ENCODE measurements at regions not wholly inside any gene's neighbourhood (a gene's known extent, or its start where the extent isn't known, plus 50 kb on each side); places are given as distances from the start of the nearest gene placed in this dataset.
"Not testable (repeated sequence)": the region's sequence is repeated elsewhere in the genome, so short reads cannot be mapped to it uniquely, and the experiment has no call there.

DNA sequence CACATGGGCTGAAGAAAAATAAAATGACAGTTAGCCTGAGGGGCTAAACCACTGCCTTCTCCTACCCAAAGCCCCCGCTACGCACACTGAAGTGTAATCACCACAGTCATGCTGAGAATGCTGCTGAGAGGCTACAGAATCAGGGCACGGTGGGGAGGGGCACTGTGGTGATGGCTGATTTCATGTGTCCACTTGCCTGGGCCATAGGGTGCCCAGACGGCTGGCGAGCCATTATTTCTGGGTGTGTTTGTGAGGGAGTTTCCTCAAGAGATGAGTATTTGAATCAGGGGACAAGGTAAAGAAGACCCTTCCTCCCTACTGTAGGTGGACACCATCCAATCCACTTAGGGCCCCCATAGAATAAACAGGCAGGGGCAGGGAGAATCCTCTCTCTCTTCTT is 1313.2 kb downstream of the TBC1D22A start:
- no peaks in the 10 kb centered on the region for H3K36me3 Mint-ChIP-seq (ENCODE audit: insufficient read depth in 2 of 2)
- DNase-seq (no peak), ATAC-seq (replicated peaks in 1 of 2) (no peak)
- H3K9me3 Mint-ChIP-seq, result no peaks in the 10 kb centered on the region
- H3K4me3 Mint-ChIP-seq, result no peak overlapping the region
- no peak overlapping the region for H3K27ac Mint-ChIP-seq
- H3K27me3 Mint-ChIP-seq (ENCODE audit: low read depth), result peaks cover 47% of the 10 kb centered on the region
- peaks cover 5% of the 10 kb centered on the region for H3K4me1 Mint-ChIP-seq (ENCODE audit: low read depth)

DNA sequence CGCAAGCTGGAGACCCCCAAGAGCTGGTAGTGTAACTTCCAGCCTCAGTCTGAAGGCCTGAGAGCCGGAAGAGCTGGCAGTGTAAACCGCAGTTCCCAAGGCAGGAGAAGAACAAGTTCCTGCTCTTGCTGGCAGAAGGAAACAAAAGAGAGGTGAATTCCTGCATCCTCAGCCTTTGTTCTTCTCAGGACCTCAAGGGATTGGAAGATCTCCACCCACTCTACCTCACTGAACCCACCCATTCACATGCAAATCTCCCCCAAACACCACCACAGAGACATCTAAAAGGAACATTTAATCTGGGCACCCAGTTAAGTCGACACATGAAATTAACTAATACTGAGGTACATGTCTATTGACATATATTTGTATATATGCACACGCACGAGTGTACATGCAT is 1310.3 kb downstream of the TBC1D22A start:
- Mint-ChIP-seq H3K4me3 (no peak overlapping the region), H3K4me1 (ENCODE audit: low read depth) (no peaks in the 10 kb centered on the region)

DNA sequence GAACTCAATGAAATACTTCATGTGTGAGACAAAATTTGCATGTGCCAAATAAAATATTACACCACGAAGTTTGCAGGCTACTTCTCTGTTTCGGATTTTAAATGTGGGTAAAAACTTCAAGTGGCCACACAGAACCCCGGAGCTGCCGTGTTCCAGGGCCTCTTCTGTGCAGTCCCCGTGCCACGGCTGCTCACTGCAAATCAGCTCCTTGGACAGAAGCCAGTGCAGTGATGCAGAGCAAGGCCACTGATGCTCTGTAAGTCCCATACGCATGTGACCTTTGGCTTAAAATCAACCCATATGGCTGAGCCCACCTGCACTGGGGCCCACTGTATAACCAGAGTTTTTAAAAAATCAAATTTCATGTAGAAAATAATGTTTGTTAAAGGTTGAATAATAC is 1309.4 kb downstream of the TBC1D22A start:
- Mint-ChIP-seq H3K4me3 (no peak overlapping the region), H3K9me3 (peaks cover 0 to 1% of the 10 kb centered on the region in 2 donors), H3K4me1 (ENCODE audit: low read depth) (no peaks in the 10 kb centered on the region), H3K36me3 (ENCODE audit: insufficient read depth in 2 of 2) (no peaks in the 10 kb centered on the region), H3K27me3 (ENCODE audit: low read depth) (peaks cover 28% of the 10 kb centered on the region), H3K27ac (no peak overlapping the region)
- no peak for ATAC-seq (replicated peaks in 1 of 2)
- DNase-seq, result no peak

More for the DNA sequence above, 1310.3 kb downstream of the TBC1D22A start:
- H3K36me3 Mint-ChIP-seq (ENCODE audit: insufficient read depth in 2 of 2), result no peaks in the 10 kb centered on the region
- H3K9me3 Mint-ChIP-seq, result peaks cover 0 to 1% of the 10 kb centered on the region in 2 donors
- ATAC-seq (replicated peaks in 1 of 2) (no peak), DNase-seq (no peak)
- peaks cover 28% of the 10 kb centered on the region for H3K27me3 Mint-ChIP-seq (ENCODE audit: low read depth)
- H3K27ac Mint-ChIP-seq, result no peak overlapping the region

DNA sequence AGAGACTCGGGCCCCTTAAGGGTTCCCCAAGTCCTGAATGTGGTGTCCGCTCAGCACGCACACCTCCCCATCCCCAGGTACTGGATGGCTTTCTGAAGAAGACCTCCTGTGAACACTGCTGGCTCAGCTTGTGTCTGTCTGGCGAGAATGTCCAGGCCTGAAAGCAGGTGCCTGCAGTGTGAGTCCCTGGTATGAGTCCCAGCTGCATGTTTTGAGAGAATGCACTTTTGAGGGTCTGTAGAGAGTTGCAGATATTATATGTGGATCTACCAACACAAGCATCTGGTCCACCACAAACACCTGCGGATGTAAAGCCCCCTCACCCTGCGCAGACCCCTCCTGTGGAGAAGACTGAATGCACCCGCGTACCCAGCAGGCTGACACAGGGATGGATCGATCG is 1308.9 kb downstream of the TBC1D22A start:
- Mint-ChIP-seq H3K4me1 (ENCODE audit: low read depth) (no peaks in the 10 kb centered on the region), H3K27me3 (ENCODE audit: low read depth) (peaks cover 23% of the 10 kb centered on the region), H3K9me3 (peaks cover 0 to 1% of the 10 kb centered on the region in 2 donors), H3K27ac (no peak overlapping the region), H3K4me3 (no peak overlapping the region), H3K36me3 (ENCODE audit: insufficient read depth in 2 of 2) (no peaks in the 10 kb centered on the region)
- ATAC-seq (replicated peaks in 1 of 2), result no peak
- no peak for DNase-seq

DNA sequence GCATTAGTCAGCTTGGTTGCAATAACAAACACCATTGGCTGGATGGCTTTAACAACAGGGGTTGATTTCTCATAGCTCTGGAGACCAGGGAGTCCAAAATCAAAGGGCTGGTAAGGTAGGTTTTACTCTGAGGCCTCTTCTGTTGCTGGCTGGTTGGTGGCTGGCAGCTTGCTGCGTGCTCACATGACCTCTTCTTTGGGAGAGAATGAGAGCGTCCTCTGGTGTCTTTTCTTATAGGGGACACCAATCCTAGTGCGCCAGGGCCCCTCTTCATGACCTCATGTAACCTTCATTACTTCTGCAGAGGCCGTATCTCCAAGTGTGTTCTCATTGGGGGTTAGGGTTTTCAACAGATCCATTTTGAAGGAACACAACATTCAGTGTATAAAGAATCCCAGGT is 1308.3 kb downstream of the TBC1D22A start:
- Mint-ChIP-seq H3K9me3 (peaks cover 0 to 1% of the 10 kb centered on the region in 2 donors), H3K27ac (no peak overlapping the region), H3K27me3 (ENCODE audit: low read depth) (peaks cover 20% of the 10 kb centered on the region), H3K36me3 (ENCODE audit: insufficient read depth in 2 of 2) (no peaks in the 10 kb centered on the region), H3K4me1 (ENCODE audit: low read depth) (no peaks in the 10 kb centered on the region), H3K4me3 (no peak overlapping the region)
- ATAC-seq (replicated peaks in 1 of 2), result no peak
- no peak for DNase-seq

DNA sequence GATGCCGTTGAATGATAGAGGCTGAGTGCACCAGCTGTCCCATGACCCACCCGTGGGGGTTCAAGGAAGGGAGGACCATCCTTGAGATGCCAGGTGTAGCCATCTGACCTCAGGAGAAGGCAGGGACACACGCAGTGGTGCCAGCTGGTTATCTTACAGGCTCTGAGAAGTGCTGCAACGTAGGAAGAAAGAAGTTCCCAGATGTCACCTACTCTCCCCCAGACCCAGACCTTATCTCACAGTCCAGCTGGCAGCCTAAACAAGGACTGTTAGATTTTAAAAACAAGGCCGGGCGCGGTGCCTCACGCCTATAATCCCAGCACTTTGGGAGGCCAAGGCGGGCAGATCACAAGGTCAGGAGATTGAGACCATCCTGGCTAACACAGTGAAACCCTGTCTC is 1307.6 kb downstream of the TBC1D22A start:
- ATAC-seq (replicated peaks in 1 of 2), result no peak
- Mint-ChIP-seq H3K9me3 (peaks cover 0 to 1% of the 10 kb centered on the region in 2 donors), H3K4me1 (ENCODE audit: low read depth) (no peaks in the 10 kb centered on the region), H3K36me3 (ENCODE audit: insufficient read depth in 2 of 2) (no peaks in the 10 kb centered on the region), H3K27me3 (ENCODE audit: low read depth) (peaks cover 19% of the 10 kb centered on the region), H3K4me3 (no peak overlapping the region), H3K27ac (no peak overlapping the region)
- DNase-seq, result no peak

DNA sequence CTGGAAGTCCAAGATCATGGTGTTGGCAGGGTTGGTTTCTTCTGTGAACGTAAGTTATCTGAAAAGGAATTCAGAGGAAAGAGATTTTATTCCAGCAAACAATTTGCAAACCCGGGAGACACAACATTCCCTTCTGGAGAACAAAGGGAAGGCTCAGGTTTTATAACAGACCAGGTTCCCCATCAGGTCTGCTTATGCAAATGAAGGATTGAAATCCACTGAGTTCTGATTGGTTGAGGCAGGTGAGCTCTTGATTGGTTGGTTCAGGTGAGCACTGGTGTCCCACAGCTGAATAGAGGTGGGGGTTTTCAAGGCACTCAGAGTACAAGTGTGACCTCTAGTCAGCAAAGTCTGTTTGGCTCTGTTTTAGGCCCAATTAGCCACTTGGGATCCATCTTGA is 1306.8 kb downstream of the TBC1D22A start:
- no peak overlapping the region for H3K4me3 Mint-ChIP-seq
- H3K4me1 Mint-ChIP-seq (ENCODE audit: low read depth), result no peaks in the 10 kb centered on the region
- ATAC-seq (replicated peaks in 1 of 2), result no peak
- peaks cover 11% of the 10 kb centered on the region for H3K27me3 Mint-ChIP-seq (ENCODE audit: low read depth)
- peaks cover 0 to 1% of the 10 kb centered on the region in 2 donors for H3K9me3 Mint-ChIP-seq
- no peak overlapping the region for H3K27ac Mint-ChIP-seq
- DNase-seq, result no peak
- H3K36me3 Mint-ChIP-seq (ENCODE audit: insufficient read depth in 2 of 2), result no peaks in the 10 kb centered on the region

DNA sequence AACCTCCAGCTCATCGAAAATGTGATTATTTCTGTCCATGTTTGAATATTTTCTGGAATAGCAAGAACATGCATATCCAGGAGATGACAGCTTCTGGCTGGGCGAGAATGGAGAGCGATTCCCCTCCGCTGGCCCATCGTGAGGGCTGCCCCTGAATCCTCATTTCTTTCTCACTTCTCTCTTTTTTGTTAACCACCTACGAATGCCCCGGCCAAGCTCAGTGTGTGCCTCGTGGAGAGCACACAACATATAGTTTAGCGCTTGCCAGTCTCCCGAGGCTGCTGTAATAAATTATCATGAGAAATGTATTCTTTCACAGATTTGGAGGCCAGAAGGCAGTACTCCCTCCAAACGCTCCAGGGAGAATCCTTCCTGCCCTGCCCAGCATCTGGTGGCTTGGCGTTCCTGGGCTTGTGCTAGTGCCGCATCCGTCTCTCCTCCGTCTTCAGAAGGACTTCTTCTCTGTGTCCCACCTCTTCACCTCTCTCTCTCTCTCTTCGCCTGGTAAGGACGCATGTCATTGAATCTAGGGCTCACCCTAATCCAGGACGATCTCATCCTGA is 1306.0 kb downstream of the TBC1D22A start:
- no peak overlapping the region for H3K27ac Mint-ChIP-seq
- peaks cover 2% of the 10 kb centered on the region for H3K27me3 Mint-ChIP-seq (ENCODE audit: low read depth)
- no peaks in the 10 kb centered on the region for H3K36me3 Mint-ChIP-seq (ENCODE audit: insufficient read depth in 2 of 2)
- DNase-seq (no peak), ATAC-seq (replicated peaks in 1 of 2) (no peak)
- peaks cover 0 to 1% of the 10 kb centered on the region in 2 donors for H3K9me3 Mint-ChIP-seq
- no peaks in the 10 kb centered on the region for H3K4me1 Mint-ChIP-seq (ENCODE audit: low read depth)
- no peak overlapping the region for H3K4me3 Mint-ChIP-seq

DNA sequence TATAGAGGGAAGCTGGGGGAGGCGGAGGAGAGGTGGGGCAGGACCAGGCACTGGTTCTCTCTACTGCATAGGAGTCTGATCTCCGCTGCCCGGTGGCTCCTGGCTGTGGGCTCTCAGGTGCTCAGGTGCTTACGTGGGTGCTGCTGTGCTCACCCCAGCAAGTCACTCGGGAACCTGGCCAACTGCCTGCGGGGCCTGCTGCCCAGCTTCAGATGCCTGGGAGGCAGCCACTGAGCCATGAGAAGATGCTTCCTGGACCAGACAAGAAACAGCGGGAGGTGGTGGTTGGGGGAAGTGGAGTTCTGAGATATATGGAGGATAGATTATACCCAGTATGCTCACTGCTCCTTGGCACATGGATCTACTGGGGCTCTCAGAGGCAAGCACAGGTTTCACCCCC is 1303.4 kb downstream of the TBC1D22A start:
- no peaks in the 10 kb centered on the region for H3K4me1 Mint-ChIP-seq (ENCODE audit: low read depth)
- no peaks in the 10 kb centered on the region for H3K36me3 Mint-ChIP-seq (ENCODE audit: insufficient read depth in 2 of 2)
- no peaks in the 10 kb centered on the region for H3K27me3 Mint-ChIP-seq (ENCODE audit: low read depth)
- no peak overlapping the region for H3K4me3 Mint-ChIP-seq
- peaks cover 0 to 1% of the 10 kb centered on the region in 2 donors for H3K9me3 Mint-ChIP-seq
- DNase-seq (no peak), ATAC-seq (replicated peaks in 1 of 2) (no peak)
- H3K27ac Mint-ChIP-seq, result no peak overlapping the region

DNA sequence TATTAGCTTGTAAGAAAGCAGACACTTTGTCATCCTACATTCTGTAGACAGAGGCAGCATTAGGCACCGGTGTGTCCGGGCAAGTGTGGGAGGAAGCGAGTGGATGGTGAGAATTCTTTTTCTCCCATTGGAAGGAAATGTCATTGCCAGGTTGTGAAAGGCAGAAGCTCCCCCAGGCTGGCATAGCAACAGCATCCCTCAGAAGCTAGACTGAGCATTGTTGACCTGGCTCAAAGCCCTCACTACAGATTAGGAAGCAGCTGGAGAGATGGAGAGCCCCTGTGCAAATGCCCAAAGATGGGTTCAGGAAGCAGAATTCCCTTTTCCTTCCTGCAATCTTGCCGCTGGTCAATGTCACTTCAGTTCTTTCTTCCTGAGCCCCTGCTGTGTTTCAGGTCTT is 1299.3 kb downstream of the TBC1D22A start:
- Mint-ChIP-seq H3K9me3 (no peaks in the 10 kb centered on the region), H3K4me3 (no peak overlapping the region), H3K27ac (no peak overlapping the region), H3K36me3 (ENCODE audit: insufficient read depth in 2 of 2) (no peaks in the 10 kb centered on the region), H3K27me3 (ENCODE audit: low read depth) (peaks cover 14% of the 10 kb centered on the region), H3K4me1 (ENCODE audit: low read depth) (no peaks in the 10 kb centered on the region)
- ATAC-seq (replicated peaks in 1 of 2) (no peak), DNase-seq (no peak)

DNA sequence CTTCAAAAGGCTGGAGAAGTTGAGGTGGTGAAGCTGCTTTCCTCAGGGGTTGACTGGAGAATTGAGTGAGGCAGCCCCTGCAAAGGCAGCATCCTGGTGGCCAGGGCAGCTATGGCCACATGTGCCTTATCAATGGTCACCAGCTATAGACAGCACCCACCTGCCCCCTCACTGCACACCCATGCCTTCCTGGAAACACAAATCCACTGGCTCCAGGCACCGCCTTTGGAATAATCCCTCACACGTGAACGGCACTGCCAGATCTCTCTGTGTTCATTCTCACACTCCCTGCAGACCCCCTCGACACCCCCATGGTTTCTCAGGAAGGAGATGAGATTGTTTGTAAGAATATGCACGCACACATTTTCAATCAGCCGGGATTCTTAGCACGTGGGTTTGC is 1297.8 kb downstream of the TBC1D22A start:
- peaks cover 15% of the 10 kb centered on the region for H3K27me3 Mint-ChIP-seq (ENCODE audit: low read depth)
- ATAC-seq (replicated peaks in 1 of 2) (no peak), DNase-seq (no peak)
- no peaks in the 10 kb centered on the region for H3K36me3 Mint-ChIP-seq (ENCODE audit: insufficient read depth in 2 of 2)
- no peak overlapping the region for H3K4me3 Mint-ChIP-seq
- no peaks in the 10 kb centered on the region for H3K9me3 Mint-ChIP-seq
- no peak overlapping the region for H3K27ac Mint-ChIP-seq
- no peaks in the 10 kb centered on the region for H3K4me1 Mint-ChIP-seq (ENCODE audit: low read depth)

DNA sequence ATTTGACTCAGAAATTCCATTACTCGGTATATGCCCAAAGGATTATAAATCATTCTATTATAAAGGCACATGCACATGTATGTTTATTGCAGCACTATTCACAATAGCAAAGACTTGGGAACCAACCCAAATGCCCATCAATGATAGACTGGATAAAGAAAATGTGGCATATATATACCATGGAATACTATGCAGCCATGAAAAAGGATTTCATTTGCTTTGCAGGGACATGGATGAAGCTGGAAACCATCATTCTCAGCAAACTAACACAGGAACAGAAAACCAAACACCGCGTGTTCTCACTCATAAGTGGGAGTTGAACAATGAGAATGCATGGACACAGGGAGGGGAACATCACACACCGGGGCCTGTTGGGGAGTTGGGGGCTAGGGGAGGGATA is 1297.1 kb downstream of the TBC1D22A start:
- H3K9me3 Mint-ChIP-seq; DNase-seq; H3K4me3 Mint-ChIP-seq; H3K27ac Mint-ChIP-seq; ATAC-seq (replicated peaks in 1 of 2); H3K4me1 Mint-ChIP-seq (ENCODE audit: low read depth); H3K36me3 Mint-ChIP-seq (ENCODE audit: insufficient read depth in 2 of 2): not testable (repeated sequence)
- H3K27me3 Mint-ChIP-seq (ENCODE audit: low read depth), result peaks cover 15% of the 10 kb centered on the region

DNA sequence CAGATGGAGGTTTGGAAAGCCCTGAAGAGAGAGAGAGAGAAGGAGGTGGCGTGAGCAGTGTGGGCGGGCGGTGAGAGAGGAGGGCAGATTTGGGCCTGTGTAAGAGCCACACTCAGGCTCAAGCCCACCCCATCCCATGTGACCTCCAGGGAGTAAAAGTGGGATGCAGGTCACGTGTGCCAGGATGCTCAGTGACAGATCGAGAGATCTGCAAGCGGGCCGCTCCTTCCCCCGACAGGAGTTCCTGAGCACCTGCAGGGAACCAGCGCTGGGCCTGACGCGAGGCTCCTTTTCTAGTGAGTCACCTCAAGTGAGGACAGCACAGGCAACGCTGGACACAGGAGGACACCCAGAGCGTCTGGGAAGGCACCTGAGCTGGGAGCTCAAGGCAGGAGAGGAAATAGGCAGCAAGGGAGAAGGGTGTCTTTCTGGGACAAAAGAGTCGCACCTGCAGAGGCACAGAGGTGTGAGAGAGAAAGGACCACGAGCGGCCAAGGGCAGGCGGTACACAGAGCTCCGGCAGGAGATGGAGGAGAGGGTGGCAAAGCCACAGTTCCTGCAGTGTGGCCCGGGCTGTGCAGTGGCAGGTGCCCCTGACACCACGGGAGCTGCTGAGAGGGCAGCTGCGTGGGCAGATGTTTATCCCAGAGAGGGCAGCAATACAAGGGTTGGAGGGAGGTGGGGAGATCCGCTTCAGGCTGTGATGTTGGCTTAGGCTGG is 1294.8 kb downstream of the TBC1D22A start:
- Mint-ChIP-seq H3K9me3 (no peaks in the 10 kb centered on the region), H3K4me3 (no peak overlapping the region), H3K36me3 (ENCODE audit: insufficient read depth in 2 of 2) (no peaks in the 10 kb centered on the region), H3K27ac (no peak overlapping the region), H3K27me3 (ENCODE audit: low read depth) (peaks cover 15% of the 10 kb centered on the region), H3K4me1 (ENCODE audit: low read depth) (no peaks in the 10 kb centered on the region)
- ATAC-seq (replicated peaks in 1 of 2), result no peak
- no peak for DNase-seq

DNA sequence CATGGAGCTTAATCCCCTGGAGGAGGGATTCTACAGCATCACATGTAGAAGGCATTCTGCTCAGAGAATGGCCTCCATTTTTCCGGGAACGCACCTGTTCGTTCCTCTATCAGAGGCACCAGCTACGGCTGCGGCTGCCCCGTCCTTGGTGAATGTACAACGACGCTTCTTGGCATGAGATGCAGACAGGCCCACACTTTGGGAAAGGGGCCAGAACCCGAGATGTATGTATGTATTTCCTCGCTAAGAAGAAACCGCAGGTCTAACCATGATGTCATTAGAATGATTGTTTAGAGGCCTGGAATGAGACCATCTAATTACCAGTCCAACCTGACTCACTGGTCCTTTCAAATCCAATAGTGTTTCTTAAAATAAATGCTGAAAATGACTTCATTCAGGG is 1293.4 kb downstream of the TBC1D22A start:
- H3K4me3 Mint-ChIP-seq, result no peak overlapping the region
- no peaks in the 10 kb centered on the region for H3K9me3 Mint-ChIP-seq
- H3K4me1 Mint-ChIP-seq (ENCODE audit: low read depth), result no peaks in the 10 kb centered on the region
- ATAC-seq (replicated peaks in 1 of 2), result no peak
- H3K36me3 Mint-ChIP-seq (ENCODE audit: insufficient read depth in 2 of 2), result no peaks in the 10 kb centered on the region
- no peak for DNase-seq
- H3K27ac Mint-ChIP-seq, result no peak overlapping the region
- peaks cover 15% of the 10 kb centered on the region for H3K27me3 Mint-ChIP-seq (ENCODE audit: low read depth)
